ENCODE measurements at regions not wholly inside any gene's neighbourhood (a gene's known extent, or its start where the extent isn't known, plus 50 kb on each side); places are given as distances from the start of the nearest gene placed in this dataset.
"Not testable (repeated sequence)": the region's sequence is repeated elsewhere in the genome, so short reads cannot be mapped to it uniquely, and the experiment has no call there.

GRCh38 chr16:33976521-33976920, 517.1 kb downstream of the TP53TG3F start:
- not testable (repeated sequence) for TF ChIP-seq CTCF, POLR2AphosphoS5, EP300, POLR2A (IDR thresholded peaks at IDR 0.05)

All from gastroesophageal sphincter (tissue), 3 donors.